OCI-LY7 (cell line): ENCODE measurements at regions not wholly inside any gene's neighbourhood (a gene's known extent, or its start where the extent isn't known, plus 50 kb on each side); places are given as distances from the start of the nearest gene placed in this dataset.

Experiments
- BruUV-seq: library from RNA; stranded (reverse); fragments of 400-500 nt; replicated peaks from 2 replicates; lab custom pipeline; 2021; lab: Mats Ljungman, UMichigan
- CTCF ChIA-PET: fragments of 300-600 bp; sonication (Branson Sonifier 250); formaldehyde crosslinking; loops from one replicate; lab custom pipeline; 2022; ENCODE audit warnings: antibody characterized with exemption; ENCODE audit not compliant: unreplicated experiment; lab: Charles Lee
- POLR2A ChIA-PET: fragments of 300-600 bp; sonication (Branson Sonifier 250); formaldehyde crosslinking; loops from one replicate; lab custom pipeline; 2022; ENCODE audit warnings: antibody characterized with exemption; lab: Charles Lee
- DNase-seq: peaks from one replicate; pipeline ENCODE4 v3.0.0-alpha.2; 2015; ENCODE audit warnings: low spot score
- H2AFZ ChIP-seq: fragments of 200-600 bp; sonication (generic), shearing (Covaris generic); 2 replicates; pipeline ENCODE4 v1.6.1; 2014; ENCODE audit warnings: mild to moderate bottlenecking, antibody characterized with exemption, low read length, moderate library complexity
- H3K27ac ChIP-seq: fragments of 200-600 bp; sonication (generic); 2 replicates; pipeline ENCODE4 v1.5.1; 2014; ENCODE audit warnings: mixed run types, low read depth, mild to moderate bottlenecking, moderate library complexity, low read length, inconsistent platforms; ENCODE audit not compliant: poor library complexity, severe bottlenecking
- H3K36me3 ChIP-seq: fragments of 200-600 bp; sonication (generic); 2 replicates; pipeline ENCODE4 v1.6.1; 2014; ENCODE audit warnings: mild to moderate bottlenecking, antibody characterized with exemption, low read length, moderate library complexity, mixed read lengths; ENCODE audit not compliant: insufficient read depth
- H3K4me1 ChIP-seq: fragments of 200-600 bp; sonication (generic); 2 replicates; pipeline ENCODE4 v1.5.1; 2014; ENCODE audit warnings: mild to moderate bottlenecking, low read length; ENCODE audit not compliant: insufficient read depth, poor library complexity, severe bottlenecking
- H3K4me2 ChIP-seq: fragments of 200-600 bp; sonication (generic); 2 replicates; pipeline ENCODE4 v1.6.1; 2014; ENCODE audit warnings: mild to moderate bottlenecking, low read length
- H3K4me3 ChIP-seq: fragments of 200-600 bp; sonication (generic); 2 replicates; pipeline ENCODE4 v1.5.1; 2014; ENCODE audit warnings: mild to moderate bottlenecking, low read depth, low read length; ENCODE audit not compliant: poor library complexity, severe bottlenecking
- H3K79me2 ChIP-seq: fragments of 200-600 bp; sonication (generic); 2 replicates; pipeline ENCODE4 v1.6.1; 2016; ENCODE audit warnings: low read depth, mild to moderate bottlenecking, low read length, moderate library complexity, mixed read lengths; ENCODE audit not compliant: insufficient read depth
- H3K9me2 ChIP-seq: fragments of 200-600 bp; sonication (generic); 2 replicates; pipeline ENCODE4 v1.6.1; 2016; ENCODE audit warnings: mild to moderate bottlenecking, low read length, mixed read lengths; ENCODE audit not compliant: insufficient read depth
- H3K9me3 ChIP-seq: fragments of 200-600 bp; sonication (generic); 2 replicates; pipeline ENCODE4 v1.6.1; 2014; ENCODE audit warnings: mild to moderate bottlenecking, mixed run types, low read length, mixed read lengths
- H4K20me1 ChIP-seq: fragments of 200-600 bp; sonication (generic); 2 replicates; pipeline ENCODE4 v1.6.1; 2014; ENCODE audit warnings: mild to moderate bottlenecking, antibody characterized with exemption, low read length, moderate library complexity, mixed read lengths; ENCODE audit not compliant: insufficient read depth
- CTCF ChIP-seq: fragments of 200-600 bp; sonication (generic); conservative IDR thresholded peaks from 2 replicates; pipeline ENCODE4 v1.5.1; 2014; ENCODE audit warnings: mild to moderate bottlenecking, antibody characterized with exemption, low read length, moderate library complexity, mixed read lengths
- EZH2phosphoT487 ChIP-seq: fragments of 200-600 bp; sonication (generic); IDR thresholded peaks from 2 replicates; pipeline ENCODE4 v1.6.1; 2018; ENCODE audit warnings: low read depth, borderline replicate concordance, mild to moderate bottlenecking, mixed run types, antibody characterized with exemption, low read length, moderate library complexity, mixed read lengths
- intact Hi-C: fragments of 100-400 bp; cut with micrococcal nuclease; formaldehyde crosslinking; loops from one replicate; pipeline ENCODE4 v1.10.0; 2022; ENCODE audit not compliant: unreplicated experiment

GRCh38 chr5:2460098-2460497, 291.4 kb downstream of the IRX2 start:
- Histone ChIP-seq H2AFZ (no peak overlapping the region), H3K4me1 (no peaks in the 10 kb centered on the region), H3K9me3 (no peaks in the 10 kb centered on the region), H4K20me1 (no peaks in the 10 kb centered on the region), H3K4me3 (no peak overlapping the region), H3K4me2 (no peak overlapping the region), H3K9me2 (no peaks in the 10 kb centered on the region), H3K27ac (no peak overlapping the region), H3K79me2 (no peaks in the 10 kb centered on the region), H3K36me3 (no peaks in the 10 kb centered on the region)
- no peak for DNase-seq
- intact Hi-C loops: no loop called here
- TF ChIP-seq EZH2phosphoT487: no peak
- no peak for TF ChIP-seq CTCF
- POLR2A ChIA-PET: no interaction called here
- CTCF ChIA-PET: no interaction called here
- no TSS peak for BruUV-seq

- Histone ChIP-seq H3K4me2 (no peak overlapping the region), H3K4me3 (no peak overlapping the region), H4K20me1 (no peaks in the 10 kb centered on the region), H2AFZ (no peak overlapping the region), H3K79me2 (no peaks in the 10 kb centered on the region), H3K27ac (no peak overlapping the region), H3K9me2 (no peaks in the 10 kb centered on the region), H3K4me1 (no peaks in the 10 kb centered on the region), H3K9me3 (no peaks in the 10 kb centered on the region), H3K36me3 (no peaks in the 10 kb centered on the region)
- POLR2A ChIA-PET: no interaction called here
- no TSS peak for BruUV-seq
- no peak for DNase-seq
- intact Hi-C loops: no loop called here
- CTCF ChIA-PET: no interaction called here
- no peak for TF ChIP-seq EZH2phosphoT487
- no peak for TF ChIP-seq CTCF
These were observed 292.2 kb downstream of the IRX2 start for GRCh38 chr5:2459251-2459650.

GRCh38 chr5:2455878-2456277, 295.6 kb downstream of the IRX2 start:
- H3K4me1 ChIP-seq: no peaks in the 10 kb centered on the region
- no peak for TF ChIP-seq CTCF
- no peak for TF ChIP-seq EZH2phosphoT487
- intact Hi-C loops: no loop called here
- CTCF ChIA-PET: no interaction called here
- no peak overlapping the region for H3K4me3 ChIP-seq
- H2AFZ ChIP-seq: no peak overlapping the region
- DNase-seq: no peak
- BruUV-seq: no TSS peak
- no peaks in the 10 kb centered on the region for H3K9me3 ChIP-seq
- H3K4me2 ChIP-seq: no peak overlapping the region
- no peaks in the 10 kb centered on the region for H3K79me2 ChIP-seq
- no peaks in the 10 kb centered on the region for H3K9me2 ChIP-seq
- H3K36me3 ChIP-seq: no peaks in the 10 kb centered on the region
- H4K20me1 ChIP-seq: no peaks in the 10 kb centered on the region
- no peak overlapping the region for H3K27ac ChIP-seq
- POLR2A ChIA-PET: interaction anchor here (0.5 kb wide), 1 partner anchor 130 kb away, joined by 3 read pairs; no protein-coding TSS in a partner anchor
